Hepatocyte (in vitro differentiated cells): ENCODE measurements at regions not wholly inside any gene's neighbourhood (a gene's known extent, or its start where the extent isn't known, plus 50 kb on each side); places are given as distances from the start of the nearest gene placed in this dataset.

Source experiments
- DNase-seq: peaks from one replicate; pipeline ENCODE4 v3.0.0-alpha.2; 2016; ENCODE audit warnings: low spot score
- H2AFZ ChIP-seq: fragments of 200-600 bp; sonication (generic); 2 replicates; pipeline ENCODE4 v1.6.0; 2016; ENCODE audit warnings: antibody characterized with exemption, mild to moderate bottlenecking
- H3K27ac ChIP-seq: fragments of 200-600 bp; sonication (generic); 2 replicates; pipeline ENCODE4 v1.5.1; 2016; ENCODE audit warnings: mild to moderate bottlenecking
- H3K27me3 ChIP-seq: fragments of 200-600 bp; sonication (generic); 2 replicates; pipeline ENCODE4 v1.6.1; 2016
- H3K36me3 ChIP-seq: fragments of 200-600 bp; sonication (generic); replicated peaks from 2 replicates; pipeline ENCODE4 v1.5.1; 2016; ENCODE audit warnings: low read depth; ENCODE audit not compliant: insufficient read depth
- H3K4me1 ChIP-seq: fragments of 200-600 bp; sonication (generic); 2 replicates; pipeline ENCODE4 v1.5.1; 2016; ENCODE audit warnings: mild to moderate bottlenecking, moderate library complexity; ENCODE audit not compliant: insufficient read depth
- H3K4me2 ChIP-seq: fragments of 200-600 bp; sonication (generic); 2 replicates; pipeline ENCODE4 v1.6.0; 2016
- H3K4me3 ChIP-seq: fragments of 200-600 bp; sonication (generic); 2 replicates; pipeline ENCODE4 v1.5.1; 2016; ENCODE audit warnings: mild to moderate bottlenecking
- H3K79me2 ChIP-seq: fragments of 200-600 bp; sonication (generic); 2 replicates; pipeline ENCODE4 v1.6.0; 2017; ENCODE audit warnings: mild to moderate bottlenecking
- H3K9me2 ChIP-seq: fragments of 200-600 bp; sonication (generic); replicated peaks from 2 replicates; pipeline ENCODE4 v1.6.0; 2017; ENCODE audit warnings: mild to moderate bottlenecking; ENCODE audit not compliant: insufficient read depth
- H3K9me3 ChIP-seq: fragments of 200-600 bp; sonication (generic); 2 replicates; pipeline ENCODE4 v1.5.1; 2016; ENCODE audit warnings: low read depth, mild to moderate bottlenecking
- H4K20me1 ChIP-seq: fragments of 200-600 bp; sonication (generic); 2 replicates; pipeline ENCODE4 v1.6.0; 2016; ENCODE audit warnings: mild to moderate bottlenecking; ENCODE audit not compliant: insufficient read depth, poor library complexity, severe bottlenecking
- EZH2 ChIP-seq: fragments of 200-600 bp; sonication (generic); IDR thresholded peaks from 2 replicates; pipeline ENCODE4 v1.6.1; 2016; ENCODE audit warnings: antibody characterized with exemption, mild to moderate bottlenecking, borderline replicate concordance
- EZH2phosphoT487 ChIP-seq: fragments of 200-600 bp; sonication (generic); IDR thresholded peaks from one replicate; pipeline ENCODE4 v1.6.1; 2018; ENCODE audit warnings: antibody characterized with exemption, mild to moderate bottlenecking, low read depth, moderate library complexity; ENCODE audit not compliant: unreplicated experiment, severe bottlenecking
- WGBS: methylation state at CpG from one replicate; pipeline ENCODE4 v1.1.6; 2016; ENCODE audit warnings: low lambda C conversion rate; ENCODE audit errors: missing lambda C conversion rate; 5-methylcytosine and 5-hydroxymethylcytosine counted together
- TF ChIP-seq, protein P1 (sequence below): fragments of 200-600 bp; sonication (generic); IDR thresholded peaks from 2 replicates; pipeline ENCODE4 v1.5.1; 2016; ENCODE audit warnings: antibody characterized with exemption, mild to moderate bottlenecking; ENCODE audit not compliant: poor library complexity

DNA sequence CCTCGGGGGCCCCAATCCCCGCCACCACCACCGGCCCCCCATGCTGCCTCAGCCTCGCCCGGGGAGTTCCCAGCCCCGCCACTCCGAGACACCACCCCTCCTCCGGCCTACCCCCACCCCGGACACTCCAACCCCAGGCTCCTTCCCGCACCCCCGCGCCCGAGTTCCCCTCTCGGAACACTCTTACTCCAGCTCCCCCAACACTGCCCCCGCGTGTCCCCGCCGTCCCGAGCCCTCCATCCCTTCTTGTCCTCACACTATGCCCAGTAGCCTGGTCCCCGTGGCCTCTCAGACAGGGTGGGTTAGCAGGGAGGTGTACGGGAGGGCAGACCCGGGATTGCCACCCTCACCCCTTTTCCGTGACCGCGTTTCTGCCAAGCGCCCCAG is 276.1 kb downstream of the BCOR start:
- DNase-seq = no peak
- no peaks in the 10 kb centered on the region for H4K20me1 ChIP-seq
- H2AFZ ChIP-seq = no peak overlapping the region
- no peaks in the 10 kb centered on the region for H3K36me3 ChIP-seq
- H3K4me3 ChIP-seq = peak overlapping the region; percentile 49
- no peaks in the 10 kb centered on the region for H3K9me2 ChIP-seq
- H3K4me2 ChIP-seq = peak overlapping the region; percentile 97
- H3K79me2 ChIP-seq = no peaks in the 10 kb centered on the region
- TF ChIP-seq EZH2phosphoT487 (no peak), EZH2 (no peak)
- TF ChIP-seq, protein P1, sequence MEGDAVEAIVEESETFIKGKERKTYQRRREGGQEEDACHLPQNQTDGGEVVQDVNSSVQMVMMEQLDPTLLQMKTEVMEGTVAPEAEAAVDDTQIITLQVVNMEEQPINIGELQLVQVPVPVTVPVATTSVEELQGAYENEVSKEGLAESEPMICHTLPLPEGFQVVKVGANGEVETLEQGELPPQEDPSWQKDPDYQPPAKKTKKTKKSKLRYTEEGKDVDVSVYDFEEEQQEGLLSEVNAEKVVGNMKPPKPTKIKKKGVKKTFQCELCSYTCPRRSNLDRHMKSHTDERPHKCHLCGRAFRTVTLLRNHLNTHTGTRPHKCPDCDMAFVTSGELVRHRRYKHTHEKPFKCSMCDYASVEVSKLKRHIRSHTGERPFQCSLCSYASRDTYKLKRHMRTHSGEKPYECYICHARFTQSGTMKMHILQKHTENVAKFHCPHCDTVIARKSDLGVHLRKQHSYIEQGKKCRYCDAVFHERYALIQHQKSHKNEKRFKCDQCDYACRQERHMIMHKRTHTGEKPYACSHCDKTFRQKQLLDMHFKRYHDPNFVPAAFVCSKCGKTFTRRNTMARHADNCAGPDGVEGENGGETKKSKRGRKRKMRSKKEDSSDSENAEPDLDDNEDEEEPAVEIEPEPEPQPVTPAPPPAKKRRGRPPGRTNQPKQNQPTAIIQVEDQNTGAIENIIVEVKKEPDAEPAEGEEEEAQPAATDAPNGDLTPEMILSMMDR = no peak
- 51% methylated on average over 12 of the region's 26 CpGs for WGBS
- H3K27ac ChIP-seq = no peak overlapping the region
- peaks cover 14% of the 10 kb centered on the region for H3K4me1 ChIP-seq
- peaks cover 19% of the 10 kb centered on the region for H3K27me3 ChIP-seq
- no peaks in the 10 kb centered on the region for H3K9me3 ChIP-seq

DNA sequence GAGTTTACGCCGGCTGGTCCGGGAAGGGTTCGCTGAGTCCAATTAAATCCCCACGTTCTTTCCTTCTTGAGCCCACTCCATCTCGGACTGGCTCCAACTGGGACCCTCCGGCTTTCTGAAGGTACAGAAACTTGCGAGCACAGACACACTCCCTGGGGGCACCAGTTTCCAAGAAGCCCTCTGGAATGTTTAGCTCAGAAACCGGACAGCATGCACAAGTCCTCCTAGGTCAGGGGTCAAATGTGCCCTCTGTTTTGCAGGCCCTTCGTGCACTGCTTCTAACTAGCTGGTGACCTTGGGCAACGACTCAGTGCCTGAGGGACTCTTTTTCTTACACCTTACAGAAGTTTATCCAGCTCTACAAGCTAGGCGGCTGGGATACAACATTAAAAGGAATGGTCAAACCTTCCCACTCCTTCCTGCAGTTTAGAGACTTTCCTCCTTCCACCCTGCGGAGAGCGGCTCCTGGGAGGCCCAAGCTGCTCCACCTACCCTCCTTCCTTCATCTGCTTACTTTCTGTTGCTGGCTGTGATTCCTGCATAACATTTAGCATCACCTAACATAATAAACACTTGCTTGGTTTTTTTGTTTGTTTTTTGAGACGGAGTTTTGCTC is 275.5 kb downstream of the BCOR start:
- peak overlapping the region; percentile 97 for H3K4me2 ChIP-seq

DNA sequence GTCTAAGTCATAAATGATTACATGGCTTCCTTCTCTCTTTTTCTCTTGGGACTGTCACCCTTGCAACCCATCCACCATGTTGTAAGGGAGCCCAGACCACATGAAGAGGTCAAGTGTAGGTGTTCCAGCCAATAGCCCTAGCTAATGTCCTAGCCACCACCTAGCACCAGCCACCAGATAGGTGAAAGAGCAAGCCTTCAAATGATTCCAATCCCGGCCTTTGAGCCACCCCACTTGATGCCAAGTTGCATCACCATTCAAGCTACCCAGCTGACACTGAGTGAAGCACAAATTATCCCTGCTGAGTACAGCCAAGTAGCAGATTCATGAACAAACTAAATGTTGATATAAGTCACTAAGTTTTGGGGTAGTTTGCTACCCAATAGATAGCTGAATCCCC is 274.3 kb downstream of the BCOR start:
- TF ChIP-seq EZH2 = no peak
- TF ChIP-seq, protein P1 = no peak
- no peak for TF ChIP-seq EZH2phosphoT487
- H3K36me3 ChIP-seq = no peaks in the 10 kb centered on the region
- H2AFZ ChIP-seq = no peak overlapping the region
- H3K4me3 ChIP-seq = no peak overlapping the region
- DNase-seq = no peak
- H3K27ac ChIP-seq = no peak overlapping the region
- WGBS = 86% methylated on average over 1 of the region's 1 CpG
- no peaks in the 10 kb centered on the region for H3K79me2 ChIP-seq
- peaks cover 19% of the 10 kb centered on the region for H3K4me1 ChIP-seq
- H4K20me1 ChIP-seq = no peaks in the 10 kb centered on the region
- peaks cover 19% of the 10 kb centered on the region for H3K27me3 ChIP-seq
- H3K9me2 ChIP-seq = no peaks in the 10 kb centered on the region
- H3K4me2 ChIP-seq = no peak overlapping the region
- no peaks in the 10 kb centered on the region for H3K9me3 ChIP-seq

More for the DNA sequence above, 275.5 kb downstream of the BCOR start:
- Histone ChIP-seq H3K27me3 (peaks cover 19% of the 10 kb centered on the region), H3K27ac (no peak overlapping the region), H3K9me3 (no peaks in the 10 kb centered on the region), H3K4me1 (peaks cover 19% of the 10 kb centered on the region), H2AFZ (no peak overlapping the region), H3K9me2 (no peaks in the 10 kb centered on the region), H3K36me3 (no peaks in the 10 kb centered on the region), H3K79me2 (no peaks in the 10 kb centered on the region), H4K20me1 (no peaks in the 10 kb centered on the region), H3K4me3 (no peak overlapping the region)
- DNase-seq = no peak
- 74% methylated on average over 15 of the region's 15 CpGs for WGBS
- TF ChIP-seq, protein P1 = no peak
- TF ChIP-seq EZH2phosphoT487 (no peak), EZH2 (no peak)
